HEK293 (cell line): ENCODE measurements at regions not wholly inside any gene's neighbourhood (a gene's known extent, or its start where the extent isn't known, plus 50 kb on each side); places are given as distances from the start of the nearest gene placed in this dataset.

ENCODE experiments used
- CTCF ChIA-PET: fragments of 350-600 bp; formaldehyde crosslinking; extraction: SDS; loops from one replicate; lab custom pipeline; 2021; ENCODE audit warnings: antibody characterized with exemption; lab: Yijun Ruan, JAX
- POLR2A ChIA-PET: fragments of 300-600 bp; formaldehyde crosslinking; extraction: SDS; loops from one replicate; lab custom pipeline; 2020; ENCODE audit warnings: antibody characterized with exemption, inconsistent platforms; lab: Yijun Ruan, JAX
- H3K27ac ChIP-seq: fragments of 200-500 bp; sonication (Bioruptor generic); 2 replicates; pipeline ENCODE4 v1.5.1; 2014; ENCODE audit warnings: low read depth, low read length, control low read depth, inconsistent platforms; ENCODE audit errors: extremely low read depth
- H3K36me3 ChIP-seq, 2 experiments: fragments of 200-500 bp in 1 of 2; sonication (Bioruptor generic) in 1 of 2; 1 replicate in 1 of 2; 2 replicates in 1 of 2; pipeline ENCODE4 v1.5.1; 2014 to 2017; ENCODE audit warnings: inconsistent platforms in 2 of 2, low read length in 2 of 2; ENCODE audit not compliant: control insufficient read depth in 2 of 2, insufficient read depth in 1 of 2
- H3K4me1 ChIP-seq: fragments of 200-500 bp; sonication (Bioruptor generic); 2 replicates; pipeline ENCODE4 v1.5.1; 2014; ENCODE audit warnings: mild to moderate bottlenecking, low read length, inconsistent platforms; ENCODE audit not compliant: control insufficient read depth, insufficient read depth
- H3K4me3 ChIP-seq: 2 replicates; pipeline ENCODE4 v1.5.1; 2011; ENCODE audit warnings: low read depth, mild to moderate bottlenecking, control low read depth, low read length, moderate library complexity
- H3K9me3 ChIP-seq: fragments of 200-500 bp; sonication (Bioruptor generic); 2 replicates; pipeline ENCODE4 v1.5.1; 2014; ENCODE audit warnings: low read depth, low read length, inconsistent platforms; ENCODE audit not compliant: control insufficient read depth, insufficient read depth
- BCL11B ChIP-seq: fragments of 450-650 bp; formaldehyde crosslinking; IDR thresholded peaks from 2 replicates; pipeline ENCODE4 v1.5.1; 2016; ENCODE audit warnings: low read depth, missing biosample characterization, missing genetic modification characterization
- HOXC10 ChIP-seq: sonication (generic); formaldehyde crosslinking; IDR thresholded peaks from 2 replicates; pipeline ENCODE4 v1.8.1; 2023; ENCODE audit warnings: mild to moderate bottlenecking, missing genetic modification reagents
- KLF17 ChIP-seq: fragments of 450-650 bp; formaldehyde crosslinking; IDR thresholded peaks from 2 replicates; pipeline ENCODE4 v1.5.1; 2016; ENCODE audit warnings: missing biosample characterization, missing genetic modification characterization
- SCRT2 ChIP-seq: fragments of 450-650 bp; formaldehyde crosslinking; IDR thresholded peaks from 2 replicates; pipeline ENCODE4 v1.5.1; 2016; ENCODE audit warnings: missing biosample characterization, missing genetic modification characterization
- TSHZ1 ChIP-seq: fragments of 450-650 bp; formaldehyde crosslinking; IDR thresholded peaks from 2 replicates; pipeline ENCODE4 v1.5.1; 2016; ENCODE audit warnings: missing biosample characterization, missing genetic modification characterization, borderline replicate concordance
- ZBTB7A ChIP-seq: fragments of 450-650 bp; formaldehyde crosslinking; IDR thresholded peaks from 2 replicates; pipeline ENCODE4 v1.5.1; 2016; ENCODE audit warnings: low read depth, missing biosample characterization, missing genetic modification characterization
- ZFP37 ChIP-seq: fragments of 450-650 bp; formaldehyde crosslinking; IDR thresholded peaks from 2 replicates; pipeline ENCODE4 v1.5.1; 2016; ENCODE audit warnings: missing biosample characterization, missing genetic modification characterization
- ZNF10 ChIP-seq: fragments of 450-650 bp; formaldehyde crosslinking; IDR thresholded peaks from 2 replicates; pipeline ENCODE4 v1.5.1; 2017; ENCODE audit warnings: missing biosample characterization, missing genetic modification characterization
- ZNF16 ChIP-seq: fragments of 450-650 bp; formaldehyde crosslinking; IDR thresholded peaks from 2 replicates; pipeline ENCODE4 v1.5.1; 2016; ENCODE audit warnings: low read depth, missing biosample characterization, missing genetic modification characterization
- ZNF19 ChIP-seq: fragments of 450-650 bp; formaldehyde crosslinking; IDR thresholded peaks from 2 replicates; pipeline ENCODE4; 2016; ENCODE audit warnings: missing biosample characterization, missing genetic modification characterization, low read depth
- ZNF239 ChIP-seq: fragments of 450-650 bp; formaldehyde crosslinking; IDR thresholded peaks from 2 replicates; pipeline ENCODE4 v1.5.1; 2016; ENCODE audit warnings: missing biosample characterization, missing genetic modification characterization
- ZNF416 ChIP-seq: fragments of 450-650 bp; formaldehyde crosslinking; IDR thresholded peaks from 2 replicates; pipeline ENCODE4 v1.5.1; 2016; ENCODE audit warnings: missing biosample characterization, missing genetic modification characterization
- ZNF433 ChIP-seq: fragments of 450-650 bp; formaldehyde crosslinking; IDR thresholded peaks from 2 replicates; pipeline ENCODE4 v1.5.1; 2016; ENCODE audit warnings: missing biosample characterization, missing genetic modification characterization, low read depth
- ZNF473 ChIP-seq: fragments of 450-650 bp; formaldehyde crosslinking; IDR thresholded peaks from 2 replicates; pipeline ENCODE4 v1.5.1; 2017; ENCODE audit warnings: missing biosample characterization, missing genetic modification characterization
- ZNF48 ChIP-seq: fragments of 450-650 bp; formaldehyde crosslinking; IDR thresholded peaks from 2 replicates; pipeline ENCODE4 v1.5.1; 2016; ENCODE audit warnings: missing biosample characterization, missing genetic modification characterization
- ZNF530 ChIP-seq: fragments of 450-650 bp; formaldehyde crosslinking; IDR thresholded peaks from 2 replicates; pipeline ENCODE4 v1.5.1; 2016; ENCODE audit warnings: low read depth, missing biosample characterization, missing genetic modification characterization
- ZNF560 ChIP-seq: fragments of 450-650 bp; formaldehyde crosslinking; IDR thresholded peaks from 2 replicates; pipeline ENCODE4 v1.5.1; 2017; ENCODE audit warnings: missing biosample characterization, missing genetic modification characterization, borderline replicate concordance
- ZNF623 ChIP-seq: fragments of 450-650 bp; formaldehyde crosslinking; IDR thresholded peaks from 2 replicates; pipeline ENCODE4 v1.5.1; 2016; ENCODE audit warnings: missing biosample characterization, missing genetic modification characterization
- ZNF660 ChIP-seq: fragments of 450-650 bp; IDR thresholded peaks from 2 replicates; pipeline ENCODE4 v1.5.1; 2018; ENCODE audit warnings: missing biosample characterization, mild to moderate bottlenecking, missing genetic modification characterization
- ZNF704 ChIP-seq: fragments of 450-650 bp; formaldehyde crosslinking; IDR thresholded peaks from 2 replicates; pipeline ENCODE4 v1.5.1; 2016; ENCODE audit warnings: missing biosample characterization, missing genetic modification characterization
- ZNF785 ChIP-seq: fragments of 450-650 bp; formaldehyde crosslinking; IDR thresholded peaks from 2 replicates; pipeline ENCODE4 v1.5.1; 2016; ENCODE audit warnings: missing biosample characterization, missing genetic modification characterization
- ZNF791 ChIP-seq: fragments of 450-650 bp; formaldehyde crosslinking; IDR thresholded peaks from 2 replicates; pipeline ENCODE4 v1.5.1; 2016; ENCODE audit warnings: missing biosample characterization, missing genetic modification characterization
- ZNF837 ChIP-seq: fragments of 450-650 bp; formaldehyde crosslinking; IDR thresholded peaks from 2 replicates; pipeline ENCODE4 v1.5.1; 2016; ENCODE audit warnings: missing biosample characterization, missing genetic modification characterization
- ZSCAN16 ChIP-seq: fragments of 450-650 bp; formaldehyde crosslinking; IDR thresholded peaks from 2 replicates; pipeline ENCODE4 v1.5.1; 2016; ENCODE audit warnings: missing biosample characterization, missing genetic modification characterization
- ZSCAN30 ChIP-seq: fragments of 450-650 bp; IDR thresholded peaks from 2 replicates; pipeline ENCODE4 v1.5.1; 2018; ENCODE audit warnings: missing biosample characterization, mild to moderate bottlenecking, missing genetic modification characterization, moderate library complexity
- TF ChIP-seq, protein P1 (sequence below): fragments of 450-650 bp; formaldehyde crosslinking; IDR thresholded peaks from 2 replicates; pipeline ENCODE4 v1.5.1; 2016; ENCODE audit warnings: missing biosample characterization, missing genetic modification characterization

GRCh38 chr15:94924971-94925598, 693.7 kb downstream of the MCTP2 start (continued):
- TF ChIP-seq ZNF473 (tag by site-specific recombination) (no peak), ZNF791 (tag by site-specific recombination) (no peak), ZNF48 (no peak), ZNF416 (tag by site-specific recombination) (no peak), ZNF239 (tag by site-specific recombination) (no peak), KLF17 (tag by site-specific recombination) (no peak), ZNF560 (tag by site-specific recombination) (no peak), ZNF530 (no peak), ZFP37 (tag by site-specific recombination) (no peak), SCRT2 (tag by site-specific recombination) (no peak)

GRCh38 chr15:94925680-94926079, 694.3 kb downstream of the MCTP2 start:
- CTCF ChIA-PET = interaction anchor here (0.5 kb wide), 1 partner anchor 167 kb away, joined by 3 read pairs; no protein-coding TSS in a partner anchor
- H3K4me1 ChIP-seq = no peaks in the 10 kb centered on the region
- TF ChIP-seq ZNF837 (tag by site-specific recombination) = no peak
- no peak for TF ChIP-seq ZSCAN16 (tag by site-specific recombination)
- TF ChIP-seq, protein P1, sequence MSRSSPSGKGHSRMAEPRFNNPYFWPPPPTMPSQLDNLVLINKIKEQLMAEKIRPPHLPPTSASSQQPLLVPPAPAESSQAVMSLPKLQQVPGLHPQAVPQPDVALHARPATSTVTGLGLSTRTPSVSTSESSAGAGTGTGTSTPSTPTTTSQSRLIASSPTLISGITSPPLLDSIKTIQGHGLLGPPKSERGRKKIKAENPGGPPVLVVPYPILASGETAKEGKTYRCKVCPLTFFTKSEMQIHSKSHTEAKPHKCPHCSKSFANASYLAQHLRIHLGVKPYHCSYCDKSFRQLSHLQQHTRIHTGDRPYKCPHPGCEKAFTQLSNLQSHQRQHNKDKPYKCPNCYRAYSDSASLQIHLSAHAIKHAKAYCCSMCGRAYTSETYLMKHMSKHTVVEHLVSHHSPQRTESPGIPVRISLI (tag by site-specific recombination) = no peak
- no peak for TF ChIP-seq ZNF660 (tag by site-specific recombination)
- no peak for TF ChIP-seq ZNF623
- no peak for TF ChIP-seq ZNF433 (tag by site-specific recombination)
- no peak for TF ChIP-seq ZNF16 (tag by site-specific recombination)
- no peak for TF ChIP-seq ZSCAN30
- TF ChIP-seq, all 188 proteins: peak for 0
- Histone ChIP-seq H3K9me3 (no peaks in the 10 kb centered on the region), H3K27ac (no peak overlapping the region), H3K36me3 (no peaks in the 10 kb centered on the region), H3K4me3 (no peak overlapping the region)
- POLR2A ChIA-PET = no interaction called here

- POLR2A ChIA-PET = no interaction called here
- CTCF ChIA-PET = interaction anchor here (1.2 kb wide), 1 partner anchor 514 kb away, joined by 4 read pairs; no protein-coding TSS in a partner anchor
- Histone ChIP-seq H3K4me1 (no peaks in the 10 kb centered on the region), H3K4me3 (no peak overlapping the region), H3K27ac (no peak overlapping the region), H3K9me3 (no peaks in the 10 kb centered on the region), H3K36me3 (no peaks in the 10 kb centered on the region)
- TF ChIP-seq TSHZ1 (tag by site-specific recombination) = no peak
- TF ChIP-seq ZNF19 (tag by site-specific recombination) = no peak
- TF ChIP-seq ZNF785 (tag by site-specific recombination) = no peak
- no peak for TF ChIP-seq ZNF433 (tag by site-specific recombination)
- TF ChIP-seq BCL11B (tag by site-specific recombination) = no peak
- no peak for TF ChIP-seq HOXC10 (CRISPR knock-in tag)
- TF ChIP-seq ZNF704 (tag by site-specific recombination) = no peak
- TF ChIP-seq ZBTB7A (tag by site-specific recombination) = no peak
- no peak for TF ChIP-seq ZNF10 (tag by site-specific recombination)
Measured at GRCh38 chr15:94927003-94927402, 695.6 kb downstream of the MCTP2 start.
